GM21390 (cell line): ENCODE measurements at regions not wholly inside any gene's neighbourhood (a gene's known extent, or its start where the extent isn't known, plus 50 kb on each side); places are given as distances from the start of the nearest gene placed in this dataset.

Source experiments
- ATAC-seq: cut with Tn5 transposase; IDR thresholded peaks from one replicate; pipeline ENCODE4 v1.9.1; 2021; ENCODE audit not compliant: unreplicated experiment

- no peak for ATAC-seq
Observed at GRCh38 chr1:218525451-218526197, 180.5 kb downstream of the TGFB2 start.

GRCh38 chr1:218526198-218526580 is 181.1 kb downstream of the TGFB2 start:
- ATAC-seq = no peak

GRCh38 chr1:218527737-218528136 is 182.6 kb downstream of the TGFB2 start:
- ATAC-seq = no peak

GRCh38 chr1:218529646-218530300 is 184.6 kb downstream of the TGFB2 start:
- no peak for ATAC-seq

GRCh38 chr1:218531936-218532335 is 186.8 kb downstream of the TGFB2 start:
- ATAC-seq = no peak

GRCh38 chr1:218536296-218536986 is 191.3 kb downstream of the TGFB2 start:
- ATAC-seq = no peak

GRCh38 chr1:218537122-218537913 is 192.2 kb downstream of the TGFB2 start:
- no peak for ATAC-seq

GRCh38 chr1:218538341-218538740 is 193.2 kb downstream of the TGFB2 start:
- no peak for ATAC-seq

- ATAC-seq = no peak
Observed at GRCh38 chr1:218546314-218546713, 201.2 kb downstream of the TGFB2 start.

- ATAC-seq = no peak
Observed at GRCh38 chr1:218547957-218548730, 203.0 kb downstream of the TGFB2 start.

GRCh38 chr1:218548764-218549163 is 203.6 kb downstream of the TGFB2 start:
- ATAC-seq = no peak

- no peak for ATAC-seq
Observed at GRCh38 chr1:218553197-218553596, 208.1 kb downstream of the TGFB2 start.

- no peak for ATAC-seq
Observed at GRCh38 chr1:218556016-218556415, 210.9 kb downstream of the TGFB2 start.

- no peak for ATAC-seq
Observed at GRCh38 chr1:218557731-218558130, 212.6 kb downstream of the TGFB2 start.

GRCh38 chr1:218558271-218558810 is 213.2 kb downstream of the TGFB2 start:
- ATAC-seq = no peak

- ATAC-seq = no peak
Observed at GRCh38 chr1:218565377-218565776, 220.2 kb downstream of the TGFB2 start.

GRCh38 chr1:218568962-218569550 is 223.9 kb downstream of the TGFB2 start:
- ATAC-seq = no peak

GRCh38 chr1:218570456-218570855 is 225.3 kb downstream of the TGFB2 start:
- ATAC-seq = no peak

GRCh38 chr1:218571491-218571890 is 226.4 kb downstream of the TGFB2 start:
- ATAC-seq = no peak

- no peak for ATAC-seq
Observed at GRCh38 chr1:218572050-218572449, 226.9 kb downstream of the TGFB2 start.
